CD4-positive, alpha-beta T cell (primary cell): ENCODE measurements at regions not wholly inside any gene's neighbourhood (a gene's known extent, or its start where the extent isn't known, plus 50 kb on each side); places are given as distances from the start of the nearest gene placed in this dataset.
"Not testable (repeated sequence)": the region's sequence is repeated elsewhere in the genome, so short reads cannot be mapped to it uniquely, and the experiment has no call there.

ENCODE experiments used
- ATAC-seq: fragments of 200-7000 bp; cut with Tn5 transposase; one replicate; pipeline ENCODE4 v1.10.0; 2022; ENCODE audit warnings: mild to moderate bottlenecking; ENCODE audit not compliant: poor library complexity
- CTCF ChIA-PET: fragments of 350-600 bp; sonication (Branson Sonifier 250); formaldehyde crosslinking; loops from one replicate; lab custom pipeline; 2021; ENCODE audit warnings: antibody characterized with exemption, inconsistent platforms; lab: Charles Lee
- POLR2A ChIA-PET: fragments of 350-600 bp; sonication (Branson Sonifier 250); formaldehyde crosslinking; loops from one replicate; lab custom pipeline; 2021; ENCODE audit warnings: antibody characterized with exemption, inconsistent platforms; lab: Charles Lee
- DNase-seq, 14 experiments: peaks; one replicate each; pipeline ENCODE4 v3.0.0-alpha.2; 2013 to 2020; ENCODE audit warnings: mixed read lengths in 2 of 14
- H3K27ac ChIP-seq, 2 donors: one replicate each; pipeline versions ENCODE4 v1.5.1 to v1.7.0; 2013; ENCODE audit warnings: low read length in 2 of 2, low read depth in 1 of 2, mild to moderate bottlenecking in 1 of 2
- H3K27me3 ChIP-seq, 2 experiments: 1 replicate in 1 of 2; 2 replicates in 1 of 2; pipeline versions ENCODE4 v1.6.1 to v1.7.0; 2013; ENCODE audit warnings: low read length in 2 of 2, control low read depth in 1 of 2, mild to moderate bottlenecking in 1 of 2, moderate library complexity in 1 of 2; ENCODE audit not compliant: insufficient read depth in 2 of 2, control insufficient read depth in 1 of 2
- H3K36me3 ChIP-seq: one replicate; pipeline ENCODE4 v1.6.1; 2013; ENCODE audit warnings: low read length, control low read depth; ENCODE audit not compliant: insufficient read depth
- H3K4me1 ChIP-seq: one replicate; pipeline ENCODE4 v1.6.1; 2013; ENCODE audit warnings: low read length, control low read depth; ENCODE audit not compliant: insufficient read depth
- H3K4me3 ChIP-seq: one replicate; pipeline ENCODE4 v1.5.1; 2013; ENCODE audit warnings: mild to moderate bottlenecking, low read length, moderate library complexity
- H3K9me3 ChIP-seq, 2 experiments: 1 replicate in 1 of 2; 2 replicates in 1 of 2; pipeline versions ENCODE4 v1.6.1 to v1.7.0; 2013; ENCODE audit warnings: low read length in 2 of 2, mild to moderate bottlenecking in 2 of 2, control low read depth in 1 of 2, moderate library complexity in 1 of 2; ENCODE audit not compliant: control insufficient read depth in 1 of 2, insufficient read depth in 1 of 2
- H3K27ac Mint-ChIP-seq: one replicate; pipeline ENCODE4 v1.8.0; 2020; ENCODE audit warnings: mixed read lengths
- H3K27me3 Mint-ChIP-seq: one replicate; pipeline ENCODE4 v1.8.0; 2021; ENCODE audit warnings: mixed read lengths
- H3K36me3 Mint-ChIP-seq: one replicate; pipeline ENCODE4 v1.8.0; 2021; ENCODE audit warnings: low read depth, mixed read lengths
- H3K4me1 Mint-ChIP-seq: one replicate; pipeline ENCODE4 v1.8.0; 2021; ENCODE audit warnings: low read depth, mixed read lengths
- H3K4me3 Mint-ChIP-seq: one replicate; pipeline ENCODE4 v1.8.0; 2020; ENCODE audit warnings: mild to moderate bottlenecking, mixed read lengths
- H3K9me3 Mint-ChIP-seq: one replicate; pipeline ENCODE4 v1.8.0; 2020; ENCODE audit warnings: mixed read lengths
- intact Hi-C, 2 experiments: fragments of 100-400 bp; cut with DNase I in 1 of 2; cut with micrococcal nuclease in 1 of 2; formaldehyde crosslinking; loops; one replicate each; pipeline versions ENCODE4 v1.15.1 to v1.9.0; 2023 to 2025; cut with DNase I, micrococcal nuclease

- H3K4me3 ChIP-seq, H3K27me3 Mint-ChIP-seq, H3K9me3 ChIP-seq, H3K4me1 Mint-ChIP-seq, H3K27ac ChIP-seq, H3K27ac Mint-ChIP-seq, H3K4me3 Mint-ChIP-seq, H3K4me1 ChIP-seq, DNase-seq, intact Hi-C loops, ATAC-seq, H3K36me3 Mint-ChIP-seq, H3K9me3 Mint-ChIP-seq, H3K36me3 ChIP-seq, CTCF ChIA-PET, H3K27me3 ChIP-seq, POLR2A ChIA-PET: not testable (repeated sequence)
Measured at GRCh38 chr17:16842346-16842745, 129.6 kb downstream of the TNFRSF13B start.

- H3K27me3 Mint-ChIP-seq, H3K27ac ChIP-seq, H3K36me3 Mint-ChIP-seq, H3K4me1 ChIP-seq, H3K9me3 Mint-ChIP-seq, H3K27ac Mint-ChIP-seq, H3K27me3 ChIP-seq, H3K4me3 ChIP-seq, H3K4me1 Mint-ChIP-seq, ATAC-seq, DNase-seq, H3K36me3 ChIP-seq, CTCF ChIA-PET, H3K9me3 ChIP-seq, POLR2A ChIA-PET, intact Hi-C loops, H3K4me3 Mint-ChIP-seq: not testable (repeated sequence)
Measured at GRCh38 chr17:16841896-16842295, 130.0 kb downstream of the TNFRSF13B start.

- H3K4me1 ChIP-seq, H3K27ac Mint-ChIP-seq, ATAC-seq, H3K36me3 Mint-ChIP-seq, H3K4me3 ChIP-seq, CTCF ChIA-PET, H3K4me3 Mint-ChIP-seq, H3K9me3 ChIP-seq, H3K27ac ChIP-seq, H3K9me3 Mint-ChIP-seq, H3K27me3 Mint-ChIP-seq, POLR2A ChIA-PET, DNase-seq, H3K27me3 ChIP-seq, H3K36me3 ChIP-seq, H3K4me1 Mint-ChIP-seq, intact Hi-C loops: not testable (repeated sequence)
Measured at GRCh38 chr17:16840219-16840618, 131.7 kb downstream of the TNFRSF13B start.

- H3K27me3 Mint-ChIP-seq, H3K9me3 Mint-ChIP-seq, H3K4me3 ChIP-seq, H3K27ac Mint-ChIP-seq, H3K27me3 ChIP-seq, H3K36me3 Mint-ChIP-seq, H3K4me3 Mint-ChIP-seq, ATAC-seq, H3K36me3 ChIP-seq, POLR2A ChIA-PET, H3K4me1 Mint-ChIP-seq, CTCF ChIA-PET, H3K4me1 ChIP-seq, DNase-seq, intact Hi-C loops, H3K27ac ChIP-seq, H3K9me3 ChIP-seq: not testable (repeated sequence)
Measured at GRCh38 chr17:16839242-16840175, 132.4 kb downstream of the TNFRSF13B start.

GRCh38 chr17:16838795-16839194, 133.1 kb downstream of the TNFRSF13B start:
- H3K27me3 ChIP-seq, H3K36me3 Mint-ChIP-seq, ATAC-seq, H3K9me3 ChIP-seq, H3K4me1 ChIP-seq, H3K27ac ChIP-seq, CTCF ChIA-PET, H3K4me3 ChIP-seq, H3K27me3 Mint-ChIP-seq, H3K4me3 Mint-ChIP-seq, DNase-seq, H3K36me3 ChIP-seq, intact Hi-C loops, H3K27ac Mint-ChIP-seq, H3K4me1 Mint-ChIP-seq, H3K9me3 Mint-ChIP-seq, POLR2A ChIA-PET: not testable (repeated sequence)

GRCh38 chr17:16838287-16838686, 133.6 kb downstream of the TNFRSF13B start:
- H3K4me3 ChIP-seq, H3K4me1 ChIP-seq, H3K27me3 Mint-ChIP-seq, H3K27ac Mint-ChIP-seq, POLR2A ChIA-PET, H3K27ac ChIP-seq, ATAC-seq, H3K4me3 Mint-ChIP-seq, H3K36me3 Mint-ChIP-seq, intact Hi-C loops, CTCF ChIA-PET, H3K27me3 ChIP-seq, H3K9me3 Mint-ChIP-seq, DNase-seq, H3K36me3 ChIP-seq, H3K4me1 Mint-ChIP-seq, H3K9me3 ChIP-seq: not testable (repeated sequence)

GRCh38 chr17:16837468-16838266, 134.3 kb downstream of the TNFRSF13B start:
- intact Hi-C loops, H3K27me3 ChIP-seq, POLR2A ChIA-PET, H3K4me3 Mint-ChIP-seq, H3K9me3 Mint-ChIP-seq, ATAC-seq, H3K4me1 Mint-ChIP-seq, H3K4me1 ChIP-seq, CTCF ChIA-PET, H3K4me3 ChIP-seq, DNase-seq, H3K27ac ChIP-seq, H3K36me3 Mint-ChIP-seq, H3K27ac Mint-ChIP-seq, H3K27me3 Mint-ChIP-seq, H3K9me3 ChIP-seq, H3K36me3 ChIP-seq: not testable (repeated sequence)
